GM04504 (cell line): ENCODE measurements at regions not wholly inside any gene's neighbourhood (a gene's known extent, or its start where the extent isn't known, plus 50 kb on each side); places are given as distances from the start of the nearest gene placed in this dataset.
"Not testable (repeated sequence)": the region's sequence is repeated elsewhere in the genome, so short reads cannot be mapped to it uniquely, and the experiment has no call there.

Source experiments
- DNase-seq: peaks from one replicate; pipeline ENCODE4 v3.0.0-alpha.2; 2012; ENCODE audit warnings: low read depth

GRCh38 chr5:90285581-90285980, 124.0 kb downstream of the CETN3 start:
- DNase-seq = no peak

GRCh38 chr5:90284375-90284774, 125.2 kb downstream of the CETN3 start:
- DNase-seq = no peak

- DNase-seq = no peak
Observed at GRCh38 chr5:90279091-90279490, 130.5 kb downstream of the CETN3 start.

- no peak for DNase-seq
Observed at GRCh38 chr5:90274216-90274615, 135.3 kb downstream of the CETN3 start.

DNA sequence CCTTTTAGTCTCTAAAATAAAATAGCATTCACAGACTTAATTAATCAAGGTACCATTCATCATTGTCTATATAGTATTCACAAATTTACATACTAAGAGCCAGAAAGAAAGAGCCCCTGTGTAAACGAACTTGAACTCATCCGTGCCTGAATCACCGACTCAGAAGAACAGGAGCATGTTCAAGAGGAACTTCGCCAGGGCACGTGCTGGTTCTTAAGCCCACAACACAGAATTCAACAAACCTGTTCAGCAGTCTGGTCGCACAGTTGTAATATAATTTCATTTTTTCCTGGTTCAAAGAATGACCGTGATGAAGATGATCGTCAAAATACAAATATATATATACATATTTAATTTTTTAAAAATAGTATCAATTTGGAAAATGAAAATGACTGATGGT, 141.9 kb downstream of the CETN3 start:
- no peak for DNase-seq

DNA sequence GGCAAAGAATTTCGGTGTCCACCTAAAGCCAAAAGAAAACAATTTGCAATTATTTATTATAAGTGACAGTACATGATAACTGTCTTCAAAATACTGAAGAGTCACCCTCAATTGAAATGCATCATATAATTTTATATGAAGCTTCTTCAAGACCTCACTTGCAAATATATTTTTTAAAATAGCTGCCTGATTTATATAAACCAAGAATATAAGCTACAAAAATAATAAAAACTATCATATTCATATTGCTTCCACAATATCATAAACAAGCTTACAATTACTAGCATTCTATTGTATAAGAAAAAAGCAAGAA, 144.1 kb downstream of the CETN3 start:
- no peak for DNase-seq

GRCh38 chr5:90264689-90265544, 144.6 kb downstream of the CETN3 start:
- DNase-seq = peak; percentile 24

GRCh38 chr5:90263102-90263820, 146.3 kb downstream of the CETN3 start:
- no peak for DNase-seq

DNA sequence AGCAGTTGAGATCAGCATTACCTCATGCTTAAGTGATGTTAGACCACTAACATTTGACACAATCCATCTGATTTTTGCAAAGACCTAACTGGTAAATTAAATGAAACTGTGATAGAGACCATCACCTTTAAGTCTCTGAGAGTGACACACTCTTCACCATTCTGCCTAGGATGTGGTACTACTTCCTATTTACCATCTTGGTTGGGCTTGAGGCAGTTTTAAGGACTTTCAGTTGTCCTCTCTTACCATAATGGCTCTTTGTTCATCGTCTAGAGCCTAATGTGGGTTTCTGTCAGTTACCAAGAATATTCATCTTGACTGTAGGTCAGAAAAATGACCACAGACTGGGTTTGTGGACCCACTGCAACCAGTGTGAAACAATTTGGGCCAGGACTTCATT, 158.1 kb downstream of the CETN3 start:
- no peak for DNase-seq

DNA sequence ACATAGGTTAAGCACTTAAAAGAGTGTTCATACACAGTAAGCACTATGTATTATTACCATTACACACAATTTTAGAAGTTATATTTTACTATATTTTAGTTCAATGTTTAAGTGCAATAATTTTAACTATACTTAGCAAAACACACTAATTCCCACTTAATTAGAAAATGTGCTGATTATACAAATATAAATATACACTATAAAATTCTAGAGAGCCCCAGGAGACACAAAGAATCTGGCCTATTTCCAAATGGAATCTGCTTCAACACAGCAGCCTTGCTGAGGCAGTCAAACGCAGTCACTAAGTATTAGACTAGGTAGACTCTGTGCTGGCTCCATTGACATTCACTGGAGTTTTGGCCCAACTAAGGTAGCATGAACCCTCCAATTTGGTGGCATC, 160.9 kb downstream of the CETN3 start:
- no peak for DNase-seq

DNA sequence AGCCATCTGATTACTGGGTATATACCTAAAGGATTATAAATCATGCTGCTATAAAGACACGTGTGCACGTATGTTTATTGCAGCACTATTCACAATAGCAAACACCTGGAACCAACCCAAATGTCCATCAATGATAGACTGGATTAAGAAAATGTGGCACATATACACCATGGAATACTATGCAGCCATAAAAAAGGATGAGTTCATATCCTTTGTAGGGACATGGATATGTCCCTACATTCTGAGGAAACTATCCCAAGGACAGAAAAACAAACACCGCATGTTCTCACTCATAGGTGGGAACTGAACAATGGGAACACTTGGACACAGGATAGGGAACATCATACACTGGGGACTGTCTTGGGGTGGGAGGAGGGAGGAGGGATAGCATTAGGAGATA, 165.7 kb downstream of the CETN3 start:
- not testable (repeated sequence) for DNase-seq

- no peak for DNase-seq
Observed at GRCh38 chr5:90233476-90233875, 176.1 kb downstream of the CETN3 start.

GRCh38 chr5:90231688-90232087, 177.9 kb downstream of the CETN3 start:
- no peak for DNase-seq

DNA sequence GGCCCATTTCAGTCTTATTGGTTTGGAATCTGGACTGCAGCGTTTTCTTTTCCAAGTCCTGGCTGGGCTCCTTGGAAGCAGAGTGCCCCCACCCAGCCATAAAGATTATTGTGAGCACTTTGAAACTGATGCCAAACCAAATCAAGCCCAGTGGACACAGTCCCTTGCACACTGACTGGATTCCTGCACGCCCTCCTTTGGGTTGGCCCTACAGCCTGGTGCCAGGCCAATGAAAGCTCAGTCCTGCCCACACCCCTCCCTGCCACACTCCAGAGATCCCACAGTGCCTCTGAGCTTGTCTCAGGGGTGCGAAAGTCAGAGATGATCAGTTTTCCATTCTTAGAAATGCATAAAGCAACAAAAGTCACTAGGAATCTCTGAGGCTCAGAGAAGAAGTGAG, 181.9 kb downstream of the CETN3 start:
- no peak for DNase-seq

- DNase-seq = no peak
Observed at GRCh38 chr5:90226433-90227099, 183.0 kb downstream of the CETN3 start.

GRCh38 chr5:90224342-90224741, 185.2 kb downstream of the CETN3 start:
- no peak for DNase-seq

- no peak for DNase-seq
Observed at GRCh38 chr5:90223756-90224155, 185.8 kb downstream of the CETN3 start.

- no peak for DNase-seq
Observed at GRCh38 chr5:90221951-90222350, 187.6 kb downstream of the CETN3 start.

DNA sequence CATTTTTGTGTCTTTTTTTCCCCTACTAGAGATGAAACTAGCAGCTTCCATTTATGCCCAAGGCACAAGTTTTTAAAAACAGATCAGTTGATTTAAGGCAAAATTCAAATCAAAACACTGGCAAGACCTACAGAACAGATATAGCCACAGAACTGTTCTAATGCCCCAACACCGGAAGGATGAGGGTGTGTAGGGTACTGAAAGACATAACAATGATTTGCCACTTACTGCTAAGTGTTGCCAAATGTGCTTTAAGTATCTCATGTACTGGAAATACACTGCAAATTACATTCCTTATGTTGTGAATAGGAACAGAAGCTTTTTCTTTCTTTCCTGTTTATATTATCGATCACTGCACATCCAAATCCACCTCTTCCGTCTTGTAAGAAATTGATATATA, 189.0 kb downstream of the CETN3 start:
- no peak for DNase-seq

DNA sequence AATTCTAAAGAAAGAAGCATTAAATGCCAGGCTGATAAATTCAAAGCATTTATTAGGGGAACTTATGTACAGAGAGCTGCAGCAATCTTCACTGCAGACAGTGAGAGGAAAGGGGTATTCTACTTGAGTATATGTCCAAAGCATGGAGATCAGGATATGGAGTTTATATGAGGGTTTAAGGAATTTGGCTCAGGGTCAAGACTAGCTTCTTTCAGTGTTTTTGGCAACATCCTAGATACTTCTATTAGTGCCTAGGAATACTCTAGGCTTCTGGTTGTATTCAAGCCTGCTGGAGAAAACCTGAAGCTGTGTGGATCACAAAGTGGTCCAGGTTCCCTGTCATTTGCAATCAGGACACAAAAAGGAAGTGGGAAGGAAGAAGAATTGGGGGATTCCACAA, 194.6 kb downstream of the CETN3 start:
- DNase-seq = no peak

DNA sequence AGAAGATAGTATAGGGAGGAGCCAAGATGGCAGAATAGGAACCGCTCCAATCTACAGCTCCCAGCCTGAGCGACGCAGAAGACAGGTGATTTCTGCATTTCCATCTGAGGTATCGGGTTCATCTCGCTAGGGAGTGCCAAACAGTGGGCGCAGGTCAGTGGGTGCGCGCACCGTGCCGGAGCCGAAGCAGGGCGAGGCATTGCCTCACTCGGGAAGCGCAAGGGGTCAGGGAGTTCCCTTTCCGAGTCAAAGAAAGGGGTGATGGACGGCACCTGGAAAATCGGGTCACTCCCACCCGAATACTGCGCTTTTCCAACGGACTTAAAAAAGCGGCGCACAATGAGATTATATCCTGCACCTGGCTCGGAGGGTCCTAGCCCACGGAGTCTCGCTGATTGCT, 201.2 kb downstream of the CETN3 start:
- not testable (repeated sequence) for DNase-seq

GRCh38 chr5:90201923-90202322, 207.6 kb downstream of the CETN3 start:
- DNase-seq = no peak

- no peak for DNase-seq
Observed at GRCh38 chr5:90193185-90193822, 216.3 kb downstream of the CETN3 start.
